HS-5 (cell line): ENCODE measurements at regions not wholly inside any gene's neighbourhood (a gene's known extent, or its start where the extent isn't known, plus 50 kb on each side); places are given as distances from the start of the nearest gene placed in this dataset.
"Not testable (repeated sequence)": the region's sequence is repeated elsewhere in the genome, so short reads cannot be mapped to it uniquely, and the experiment has no call there.

Experiments used
- DNase-seq: peaks from one replicate; pipeline ENCODE4 v3.0.0-alpha.2; 2012; ENCODE audit warnings: low read depth

DNA sequence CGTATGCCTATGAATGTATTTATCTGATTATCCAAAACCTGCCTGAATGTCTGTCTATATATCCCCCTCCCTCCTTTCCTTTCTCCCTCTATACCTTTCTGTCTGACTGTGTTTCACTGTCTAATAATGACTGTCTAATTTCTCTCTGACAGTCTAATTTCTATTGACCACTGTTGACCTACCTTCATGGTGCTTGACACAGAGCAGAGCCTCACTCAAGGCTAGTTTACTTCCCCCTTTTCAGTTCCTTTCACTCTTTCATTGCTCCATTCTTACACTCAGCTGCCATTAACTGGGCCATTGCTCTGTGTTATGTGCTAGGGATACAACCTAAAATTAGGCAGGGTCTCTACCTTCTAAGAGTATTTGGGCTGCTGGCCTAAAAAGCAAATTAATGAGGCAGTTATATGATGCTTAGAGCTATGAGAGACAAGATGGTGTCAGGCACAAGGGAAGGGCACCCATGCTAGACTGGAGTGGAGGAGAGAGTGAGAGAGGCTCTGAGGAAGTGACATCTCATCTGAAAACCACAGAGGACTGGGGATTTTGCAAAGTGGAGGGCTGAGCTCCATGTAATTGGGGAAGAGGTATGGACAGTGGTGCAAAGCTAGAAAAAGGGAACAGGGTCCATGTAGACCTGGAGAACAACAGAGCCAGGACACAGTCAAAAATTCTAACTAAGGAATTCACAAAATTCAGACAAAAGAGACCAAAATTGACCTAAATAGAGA is 348.6 kb upstream of the CHRNA7 start:
- DNase-seq = not testable (repeated sequence)

DNA sequence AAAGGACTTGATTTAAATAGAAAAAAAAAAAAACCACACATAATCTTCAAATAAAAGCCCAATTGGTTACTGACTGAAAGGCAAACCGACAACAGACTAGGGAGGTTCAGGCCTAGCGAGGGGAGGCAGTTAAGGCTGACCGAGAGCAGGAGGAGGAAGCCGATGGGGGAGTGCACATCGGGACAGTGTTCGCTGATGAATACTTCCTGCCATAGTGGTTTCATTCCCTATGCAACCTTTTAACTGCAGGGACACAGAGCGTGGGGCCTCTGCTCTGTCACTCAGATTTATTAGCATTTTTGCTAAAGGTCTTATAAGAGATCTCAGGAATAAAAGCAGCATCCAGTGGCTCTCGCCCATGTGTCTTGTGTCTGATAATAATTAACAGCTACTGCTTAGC is 343.2 kb upstream of the CHRNA7 start:
- not testable (repeated sequence) for DNase-seq

DNA sequence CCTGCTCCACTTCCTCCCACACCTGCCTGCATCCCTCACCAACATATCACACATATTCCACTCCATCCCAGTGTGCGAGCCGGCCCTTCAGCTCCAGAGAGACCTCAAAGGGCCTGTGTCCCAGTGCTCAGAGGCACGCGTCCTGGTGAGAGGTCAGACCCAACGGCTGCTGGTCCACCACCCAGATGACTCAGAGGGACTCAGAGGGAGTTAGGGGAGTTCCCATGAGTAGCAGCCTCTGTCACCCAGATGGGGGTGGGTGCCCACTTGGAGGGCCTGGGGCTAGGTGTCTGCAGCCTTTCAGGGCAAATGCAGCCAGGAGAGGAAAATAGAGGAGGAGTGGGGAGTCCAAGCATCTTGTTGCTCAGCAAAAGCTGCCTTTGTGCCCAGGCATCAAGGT is 333.8 kb upstream of the CHRNA7 start:
- not testable (repeated sequence) for DNase-seq

DNA sequence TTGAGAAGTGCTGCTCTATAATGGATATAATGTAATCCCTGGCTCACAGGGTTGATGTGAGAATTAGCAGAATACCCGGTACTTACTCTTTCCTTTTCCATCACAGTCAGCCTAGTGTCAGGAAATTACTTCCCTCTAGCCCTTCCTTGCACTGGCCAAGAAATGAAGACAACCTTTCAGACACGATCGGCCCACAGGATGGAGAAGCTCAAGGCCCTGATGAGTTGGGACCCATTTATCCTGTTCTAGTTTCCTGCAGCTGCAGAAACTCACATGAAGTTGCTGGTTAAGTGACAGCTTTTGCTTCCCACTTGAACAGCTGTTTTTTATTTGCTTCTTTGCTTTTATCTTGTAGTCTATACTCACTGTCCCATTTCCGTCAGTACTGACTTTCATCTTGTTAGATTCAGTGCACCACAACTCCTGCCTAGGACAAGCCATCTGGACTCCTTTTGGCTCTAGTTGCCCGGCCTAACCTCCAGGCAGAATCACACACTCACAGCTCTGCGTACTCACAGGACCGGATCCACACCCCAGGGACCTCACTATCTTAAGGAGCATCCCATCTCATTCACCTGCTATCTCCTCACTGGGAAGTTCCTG is 325.1 kb upstream of the CHRNA7 start:
- DNase-seq = not testable (repeated sequence)

DNA sequence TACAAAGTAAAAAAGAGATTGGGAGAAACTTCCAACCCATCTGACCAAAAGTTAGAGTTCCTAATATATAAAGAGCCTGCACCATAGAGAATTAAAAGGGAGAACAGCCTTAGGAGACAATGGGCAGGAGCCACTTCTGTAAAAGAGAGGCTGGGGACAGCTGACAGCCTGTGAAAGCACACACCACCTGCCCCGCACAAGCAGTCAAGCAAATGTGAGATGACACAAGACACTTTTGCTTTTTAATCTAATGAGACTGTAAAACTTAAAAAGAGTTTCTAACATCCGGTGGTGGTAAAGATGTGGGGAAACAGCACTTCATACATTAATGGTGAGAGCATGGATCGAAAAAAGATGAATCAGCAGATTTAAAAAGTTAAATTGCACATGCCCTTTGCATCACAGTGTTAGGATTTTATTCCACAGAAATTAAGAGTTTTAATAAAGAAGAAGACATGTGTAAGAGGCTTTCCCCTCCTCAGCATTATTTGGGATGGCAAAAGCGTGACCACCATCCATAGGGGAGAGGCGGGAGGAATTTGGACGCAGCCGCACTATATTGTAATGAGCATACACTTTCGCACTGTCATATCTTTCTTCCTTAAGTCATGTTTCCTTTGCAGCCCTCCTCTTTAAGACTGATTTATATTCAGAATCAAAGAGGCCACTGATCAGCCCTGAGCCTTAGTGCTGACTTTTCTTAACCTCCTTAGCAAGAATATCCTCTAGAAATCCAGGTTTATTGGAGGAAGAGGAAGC is 322.2 kb upstream of the CHRNA7 start:
- not testable (repeated sequence) for DNase-seq

DNA sequence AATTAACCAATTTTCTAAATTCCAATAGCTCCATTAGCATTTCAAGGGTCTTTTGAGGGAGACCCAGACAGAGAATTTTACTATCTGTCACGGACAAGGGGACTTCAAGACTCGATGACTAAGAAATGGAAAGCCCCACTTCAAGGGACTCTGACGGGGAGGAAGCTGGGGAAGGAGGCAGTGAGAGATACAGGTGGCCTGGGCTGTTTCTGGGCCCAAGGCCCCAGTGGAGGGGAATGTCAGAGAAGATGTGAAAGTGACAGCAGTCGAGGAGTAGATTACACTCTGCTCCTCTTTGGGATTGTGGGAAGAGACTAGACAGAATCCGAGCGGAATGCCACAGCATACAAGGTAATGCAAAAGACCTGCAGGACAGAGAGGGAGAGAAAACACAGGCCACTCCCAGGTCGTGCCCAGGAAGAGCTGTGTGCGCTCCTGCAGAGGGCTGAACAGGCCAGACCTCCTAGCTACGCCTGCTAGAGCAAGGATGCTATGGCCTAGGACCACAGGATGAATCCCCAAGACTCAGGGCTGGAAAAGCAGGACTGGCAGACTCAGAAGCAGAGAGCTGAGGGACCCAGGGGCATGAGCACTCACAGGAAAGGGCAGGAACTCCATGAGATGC is 321.5 kb upstream of the CHRNA7 start:
- DNase-seq = not testable (repeated sequence)

DNA sequence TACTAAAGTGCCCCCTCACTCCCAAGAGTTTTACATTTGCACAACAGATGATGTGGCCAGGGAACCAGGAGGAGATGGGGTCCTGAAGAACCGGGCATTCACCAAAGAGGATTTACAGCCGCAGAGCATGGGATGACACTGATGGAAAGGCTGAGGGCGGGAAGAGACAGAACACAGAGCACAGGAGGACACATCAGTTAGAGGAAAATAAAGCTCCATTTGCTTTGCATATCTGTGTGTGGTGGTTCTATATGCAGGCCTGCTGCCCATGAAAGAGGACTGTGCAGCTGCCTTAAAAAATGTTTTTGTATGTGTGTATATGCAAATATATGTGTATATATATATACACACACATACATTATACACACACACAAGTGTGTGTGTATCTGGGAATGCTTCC is 320.8 kb upstream of the CHRNA7 start:
- not testable (repeated sequence) for DNase-seq

DNA sequence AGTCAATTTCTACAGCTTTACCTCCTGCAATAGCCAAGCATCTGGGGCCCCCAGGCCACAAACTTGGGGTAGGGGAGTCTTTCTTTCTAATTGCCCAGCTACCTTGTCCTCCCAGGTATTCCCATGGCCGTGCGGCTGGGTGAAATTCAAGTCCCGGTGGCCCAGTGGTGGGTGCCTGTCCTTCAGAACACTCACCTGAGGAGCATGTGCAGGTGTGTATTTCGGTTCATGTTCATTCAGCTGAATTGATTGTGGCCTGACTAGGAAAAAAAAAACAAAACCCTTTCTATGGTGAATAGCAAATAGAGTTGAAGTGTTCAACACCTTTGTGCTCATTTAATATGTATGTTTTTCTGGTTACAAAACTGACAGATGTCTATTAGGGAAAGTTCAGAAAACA is 319.5 kb upstream of the CHRNA7 start:
- DNase-seq = not testable (repeated sequence)

DNA sequence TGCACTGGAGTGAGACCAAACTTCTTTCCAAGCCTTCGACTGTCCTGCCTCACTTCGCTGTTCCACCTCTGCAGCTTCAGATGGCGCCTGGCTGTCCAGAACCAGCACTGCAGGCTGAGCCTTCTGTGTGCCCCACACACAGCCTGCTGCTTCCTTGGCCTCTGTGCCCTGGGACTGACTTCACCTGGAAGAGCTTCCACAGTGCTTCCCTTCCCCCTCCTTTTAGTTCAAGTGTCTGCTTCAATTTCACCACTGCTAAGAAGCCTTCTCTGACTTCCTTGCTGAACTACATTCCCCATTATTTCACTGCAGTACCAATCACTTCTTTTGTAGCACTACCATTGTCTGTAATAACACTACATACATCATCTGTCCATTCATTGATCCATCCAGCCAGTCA is 315.1 kb upstream of the CHRNA7 start:
- DNase-seq = not testable (repeated sequence)

DNA sequence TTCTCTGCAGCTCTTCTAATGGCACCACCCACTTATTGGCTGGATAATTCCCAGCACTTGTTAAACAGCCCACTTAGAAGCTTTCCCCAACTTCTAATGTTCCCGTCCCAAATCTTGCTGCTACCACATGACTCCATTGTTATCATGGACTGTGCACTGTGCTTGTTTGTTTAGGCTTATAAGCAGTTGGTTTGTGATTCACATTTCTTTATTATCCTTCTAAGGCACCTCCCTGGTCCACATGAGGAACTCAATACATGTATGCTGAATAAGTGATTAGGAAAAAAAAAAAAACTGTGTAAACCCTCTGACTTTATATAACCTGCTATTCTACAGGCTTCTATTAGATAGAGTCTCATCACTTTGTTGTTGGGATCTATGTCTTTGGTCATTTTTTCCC is 311.7 kb upstream of the CHRNA7 start:
- not testable (repeated sequence) for DNase-seq

DNA sequence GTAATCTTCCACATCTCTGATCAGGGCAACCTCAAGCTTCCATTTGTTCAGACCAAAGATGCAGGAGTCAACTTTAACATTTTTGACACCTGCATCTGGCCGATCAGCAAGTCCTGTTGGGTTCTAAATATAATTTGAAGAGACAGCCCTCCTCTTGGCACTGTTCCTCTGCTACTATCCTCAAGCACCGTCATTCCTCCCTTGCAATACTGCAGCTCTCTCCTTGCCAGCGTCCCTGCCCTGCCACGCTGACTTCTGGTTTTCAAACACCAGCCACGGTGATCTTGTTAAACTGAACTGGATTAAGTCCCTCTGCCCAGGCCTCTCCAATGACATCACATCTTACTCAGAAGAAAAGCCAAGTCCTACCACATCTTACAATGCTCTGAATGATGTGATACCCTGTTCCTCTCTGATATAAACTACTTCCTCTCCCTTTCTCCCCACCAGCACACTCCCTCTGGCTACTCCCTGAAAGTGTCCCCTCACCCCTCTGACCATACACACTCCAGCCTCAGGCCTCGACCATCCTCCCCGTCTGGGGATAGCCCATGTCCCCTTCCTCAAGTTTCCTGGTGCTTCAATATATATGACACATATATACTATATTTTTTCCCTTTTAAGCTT is 310.8 kb upstream of the CHRNA7 start:
- DNase-seq = not testable (repeated sequence)

DNA sequence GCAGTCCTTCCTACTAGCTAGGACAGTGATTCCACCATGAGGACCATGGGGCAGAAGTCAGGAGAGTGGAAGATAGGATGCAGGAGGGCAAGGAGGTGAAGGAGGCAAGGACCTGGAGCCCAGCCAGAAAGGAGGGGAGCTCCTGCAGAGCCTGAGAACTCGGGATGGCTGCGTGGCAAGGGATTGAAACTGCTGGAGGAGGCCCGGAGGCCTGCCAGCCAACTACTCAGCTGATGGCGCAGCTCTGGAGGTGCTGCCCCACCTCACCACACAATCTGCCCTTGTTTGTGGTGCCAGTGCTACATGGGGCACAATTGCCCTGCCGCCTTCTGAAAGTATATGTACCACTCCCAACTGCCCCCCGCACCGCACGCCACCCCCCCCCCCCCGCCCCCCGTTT is 307.3 kb upstream of the CHRNA7 start:
- not testable (repeated sequence) for DNase-seq

DNA sequence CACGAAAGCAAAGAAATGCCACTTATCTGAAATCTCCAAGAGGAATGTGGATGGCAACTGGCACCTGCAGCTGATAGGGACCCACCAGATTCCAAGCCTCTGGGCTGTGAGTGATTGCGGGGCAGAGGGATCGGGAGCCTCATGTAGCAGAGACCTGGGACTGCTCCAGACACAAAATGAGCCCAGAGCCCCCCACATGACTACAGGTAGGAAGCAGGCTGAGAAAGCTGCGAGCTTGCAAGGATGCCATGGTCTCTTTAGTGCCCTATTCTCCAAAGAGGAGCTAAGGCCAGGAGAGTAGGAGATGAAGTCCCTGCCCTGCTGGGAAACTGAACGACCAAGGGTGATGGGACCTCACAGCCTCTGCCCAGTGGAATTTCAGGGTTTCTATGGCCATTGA is 305.4 kb upstream of the CHRNA7 start:
- DNase-seq = not testable (repeated sequence)

DNA sequence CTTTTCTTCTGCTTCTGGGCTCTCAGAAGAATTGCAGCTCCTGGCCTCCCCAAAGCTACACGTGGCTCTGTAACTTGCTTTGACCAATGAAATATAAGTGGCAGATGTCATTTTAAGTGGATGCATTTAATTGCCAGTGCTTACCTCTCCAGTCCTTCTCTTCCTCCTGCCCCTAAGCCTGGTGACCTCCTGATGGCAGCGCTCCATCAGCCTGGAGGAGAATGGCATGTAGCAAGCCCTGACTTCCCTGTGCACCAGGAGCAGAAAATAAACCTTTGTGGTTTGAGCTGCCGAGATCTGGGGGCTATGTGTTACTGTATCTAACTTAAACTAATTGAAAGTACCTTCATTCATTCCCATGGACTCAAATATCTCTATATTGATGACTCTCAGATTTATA is 304.7 kb upstream of the CHRNA7 start:
- DNase-seq = not testable (repeated sequence)

DNA sequence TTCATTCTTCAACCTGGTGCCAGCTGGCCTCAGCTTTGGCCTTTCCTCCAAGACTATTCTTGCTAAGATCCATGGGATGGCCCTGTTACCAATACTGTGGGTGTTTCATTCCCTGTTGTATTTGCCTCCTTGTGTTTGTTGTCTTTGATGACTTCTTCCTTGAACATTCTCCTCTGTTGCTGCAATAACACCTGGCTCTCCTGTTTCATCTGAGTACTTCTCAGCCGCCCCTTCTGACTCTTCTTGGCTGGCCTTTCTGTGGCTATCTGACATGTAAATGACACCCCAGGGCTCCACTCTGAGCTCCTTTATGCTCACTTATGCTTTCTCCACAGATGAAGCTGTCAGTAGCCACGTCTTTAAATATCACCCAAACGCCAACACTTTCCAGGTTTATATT is 302.7 kb upstream of the CHRNA7 start:
- DNase-seq = no peak

DNA sequence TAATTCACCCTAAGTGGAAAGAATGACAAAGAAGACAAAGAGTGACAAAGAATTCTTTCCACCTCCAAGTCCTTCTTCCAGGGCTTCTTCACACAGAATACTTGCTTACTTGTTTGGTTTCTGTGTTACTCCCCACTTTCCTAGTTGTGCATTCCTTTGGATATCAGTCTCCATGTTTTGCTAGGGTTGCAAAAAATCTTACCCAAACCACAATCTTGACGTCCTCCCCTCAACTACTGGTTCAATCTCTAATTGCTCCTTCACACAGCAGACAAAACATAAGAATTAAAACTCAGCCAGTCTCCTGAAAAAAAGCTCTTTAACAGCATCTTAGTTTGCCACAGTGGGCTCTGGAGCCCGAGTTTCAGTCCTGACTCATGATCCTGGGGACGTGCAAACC is 297.6 kb upstream of the CHRNA7 start:
- no peak for DNase-seq

DNA sequence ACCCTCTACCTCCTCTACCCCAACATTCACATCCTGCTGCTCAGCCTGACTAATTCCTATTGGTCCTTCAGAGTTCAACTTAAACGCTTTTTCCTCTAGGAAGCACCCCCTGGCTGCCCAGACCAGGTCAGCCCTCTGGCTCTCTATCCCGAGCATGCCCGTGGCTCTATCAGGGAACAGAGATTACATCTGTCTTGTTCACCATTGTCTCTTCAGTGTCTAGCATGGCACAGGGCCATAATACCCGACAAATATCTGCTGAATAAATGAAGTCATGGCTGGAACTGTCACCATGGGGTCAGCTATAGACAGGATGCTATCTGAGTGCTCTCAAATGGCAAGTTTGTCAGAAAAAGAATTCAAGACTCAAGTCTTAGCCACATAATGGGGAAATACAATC is 296.9 kb upstream of the CHRNA7 start:
- no peak for DNase-seq

DNA sequence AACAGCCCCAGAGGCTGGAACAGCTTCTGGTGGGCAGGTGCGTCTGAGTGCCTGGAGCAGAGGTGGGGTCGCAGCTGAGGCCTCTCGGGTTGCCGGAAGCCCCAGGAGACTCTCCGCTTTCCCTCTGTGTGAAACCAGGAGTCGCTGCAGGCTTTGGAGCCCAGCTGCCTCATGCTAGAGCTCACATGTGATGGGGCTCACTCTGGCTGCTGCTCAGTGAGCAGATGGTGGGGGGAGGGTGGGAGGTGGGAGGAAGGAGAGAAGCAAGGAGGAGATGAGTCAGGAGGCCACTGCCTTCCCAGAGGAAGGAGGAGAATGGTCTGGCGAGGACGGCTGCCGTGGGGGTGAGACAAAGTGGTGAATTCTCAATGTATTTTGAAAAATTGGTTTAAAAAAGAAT is 290.1 kb upstream of the CHRNA7 start:
- DNase-seq = no peak

DNA sequence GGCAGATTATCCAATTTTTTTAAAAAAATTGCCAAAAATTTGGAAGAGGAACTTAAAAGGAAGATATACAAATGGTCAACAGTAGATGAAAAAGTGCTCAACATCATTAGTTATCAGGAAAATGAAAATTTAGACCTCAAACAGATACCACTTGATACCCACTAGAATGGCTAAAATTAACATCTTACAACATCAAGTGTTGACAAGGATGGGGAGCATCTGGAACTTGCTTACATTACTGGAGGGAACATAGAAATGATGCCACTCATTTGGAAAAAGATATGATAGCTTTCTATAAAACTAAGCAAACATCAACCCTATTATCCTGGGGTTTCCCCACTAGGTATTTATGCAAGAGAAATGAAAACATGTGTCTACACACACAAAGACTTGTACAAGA is 284.5 kb upstream of the CHRNA7 start:
- no peak for DNase-seq

DNA sequence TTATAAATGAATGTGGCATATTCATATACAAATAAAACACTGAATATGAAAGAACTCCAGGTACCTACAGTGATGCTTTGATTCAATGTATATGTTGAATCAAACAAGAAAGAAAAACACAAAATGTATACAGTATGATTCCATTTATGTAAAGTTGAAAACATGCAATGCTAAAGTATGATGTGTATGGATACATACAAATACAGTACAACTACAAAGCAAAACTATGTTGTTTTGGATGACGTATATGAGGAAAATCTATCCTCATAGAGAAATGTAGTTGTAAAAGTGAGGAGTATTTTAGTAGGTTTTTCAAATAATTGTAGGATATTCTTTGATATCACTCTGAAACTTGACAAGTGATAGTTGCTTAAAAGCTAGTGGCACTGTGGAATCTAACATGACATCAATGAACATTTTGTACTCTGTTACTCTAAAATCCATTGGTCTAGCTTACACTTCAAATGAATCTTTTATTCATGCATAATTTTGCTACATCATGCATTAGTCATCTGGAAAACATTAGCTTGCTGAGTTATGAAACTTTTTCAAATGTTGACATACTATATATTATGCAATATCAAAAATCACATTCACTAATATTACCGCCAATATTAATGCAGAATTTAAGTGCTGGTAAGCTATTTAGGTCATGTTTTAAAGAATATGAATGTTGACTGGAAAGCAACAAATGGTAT is 278.1 kb upstream of the CHRNA7 start:
- peak; percentile 44 for DNase-seq

DNA sequence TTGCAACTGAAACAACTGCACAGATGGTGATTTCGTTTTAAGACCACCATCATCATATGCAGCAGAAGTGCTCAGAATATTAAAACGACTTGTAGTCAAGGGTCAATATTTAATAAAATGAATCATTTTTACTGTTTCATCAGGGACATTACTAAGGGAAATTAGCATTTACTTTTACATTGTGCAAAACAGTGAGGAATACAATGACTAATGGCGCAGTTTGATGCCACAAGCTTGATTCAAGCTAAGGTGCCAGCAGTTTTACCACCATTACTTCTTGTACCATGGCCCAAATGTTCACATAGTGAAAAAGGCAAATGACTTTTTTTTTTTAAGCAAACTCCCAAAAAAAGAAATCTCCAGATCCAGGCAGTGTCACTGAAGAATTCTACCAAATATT is 277.4 kb upstream of the CHRNA7 start:
- no peak for DNase-seq

DNA sequence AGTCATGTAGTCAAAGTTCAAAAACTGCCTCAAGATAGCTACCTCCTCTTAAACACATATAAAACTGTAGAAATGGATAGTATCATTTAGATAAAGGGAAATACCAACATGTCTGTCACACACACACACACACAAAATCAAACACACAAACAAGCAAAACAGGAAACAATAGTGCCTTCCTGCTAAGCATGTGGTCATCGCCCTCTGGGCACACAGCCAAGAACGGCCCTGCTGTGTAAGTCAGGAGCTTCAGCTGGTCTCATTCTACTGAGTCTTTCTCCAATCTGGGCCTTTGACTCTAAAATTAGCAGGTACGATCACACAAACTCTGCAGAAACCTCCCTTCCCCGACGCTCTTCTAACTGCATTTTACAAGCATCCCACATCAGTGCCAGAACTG is 272.2 kb upstream of the CHRNA7 start:
- peak; percentile 28 for DNase-seq
